Body of pancreas (tissue), 4 donors: ENCODE measurements at regions not wholly inside any gene's neighbourhood (a gene's known extent, or its start where the extent isn't known, plus 50 kb on each side); places are given as distances from the start of the nearest gene placed in this dataset.
A peak's percentile ranks its signal among the peaks of the same experiment; 100 is the strongest.

Experiments used
- ATAC-seq: fragments of 150-250 bp; one replicate; pipeline ENCODE4 v1.9.1; 2016
- DNase-seq, 4 donors: peaks; one replicate each; pipeline ENCODE4 v3.0.0-alpha.2; 2019
- H3K27ac ChIP-seq, 4 donors: fragments of 200-600 bp; sonication (generic); 1 replicate in 3 of 4; 2 replicates in 1 of 4; pipeline versions ENCODE4 v1.5.1 to v1.6.1; 2016 to 2019; ENCODE audit warnings: mild to moderate bottlenecking in 1 of 4, mixed read lengths in 1 of 4, moderate library complexity in 1 of 4
- H3K27me3 ChIP-seq, 2 donors: fragments of 200-600 bp; sonication (generic); one replicate each; pipeline ENCODE4 v1.6.0; 2016; ENCODE audit warnings: mild to moderate bottlenecking in 1 of 2
- H3K36me3 ChIP-seq, 2 donors: fragments of 200-600 bp; sonication (generic); replicated peaks in 1 of 2; 2 replicates each; pipeline ENCODE4 v1.5.1; 2016; ENCODE audit warnings: low read depth in 2 of 2; ENCODE audit not compliant: insufficient read depth in 1 of 2
- H3K4me1 ChIP-seq: fragments of 200-600 bp; sonication (generic); one replicate; pipeline ENCODE4 v1.6.0; 2016
- H3K4me3 ChIP-seq, 2 donors: fragments of 200-600 bp; sonication (generic); 1 replicate in 1 of 2; 2 replicates in 1 of 2; pipeline ENCODE4 v1.5.1; 2016 to 2019
- H3K9me3 ChIP-seq, 3 donors: fragments of 200-600 bp; sonication (generic); 1 replicate in 2 of 3; 2 replicates in 1 of 3; pipeline ENCODE4 v1.5.1; 2016
- POLR2A ChIP-seq, 3 donors: fragments of 450-650 bp; IDR thresholded peaks; one replicate each; pipeline ENCODE4 v1.6.1; 2016; ENCODE audit warnings: antibody characterized with exemption in 3 of 3, mild to moderate bottlenecking in 2 of 3
- WGBS, 2 donors: methylation state at CpG; one replicate each; pipeline ENCODE4 v1.1.5; 2017; 5-methylcytosine and 5-hydroxymethylcytosine counted together
- intact Hi-C: fragments of 100-400 bp; cut with DNase I; formaldehyde crosslinking; loops from one replicate; pipeline ENCODE4 v1.15.1; 2023
- TF ChIP-seq, protein P1 (sequence below), 7 experiments: fragments of 450-650 bp in 4 of 7; fragments of 200-600 bp in 3 of 7; sonication (generic) in 3 of 7; IDR thresholded peaks; one replicate each; pipeline ENCODE4 v1.5.1; 2016 to 2019; ENCODE audit warnings: antibody characterized with exemption in 7 of 7

DNA sequence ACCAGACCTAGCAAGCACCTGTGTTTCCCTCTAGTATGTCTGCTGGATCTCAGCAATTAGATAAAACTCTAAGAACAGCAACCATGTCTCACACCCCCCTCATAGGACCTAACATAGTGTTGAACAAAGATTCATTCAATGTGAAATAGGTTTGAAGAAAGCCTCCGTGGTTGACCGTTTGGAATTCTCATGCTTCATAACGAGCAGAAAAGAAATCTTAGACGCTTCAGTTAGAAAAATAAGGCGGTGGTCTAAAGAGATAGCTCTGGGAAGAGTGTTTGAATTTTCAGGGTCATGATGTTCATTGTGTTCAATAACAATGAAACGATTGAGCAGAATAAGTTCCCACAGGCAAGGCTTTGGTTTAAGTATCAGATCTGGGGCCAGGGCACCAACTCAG is 332.9 kb downstream of the COG6 start:
- Histone ChIP-seq H3K27ac (no peak overlapping the region), H3K4me1 (no peaks in the 10 kb centered on the region), H3K27me3 (no peaks in the 10 kb centered on the region), H3K4me3 (no peak overlapping the region), H3K36me3 (no peaks in the 10 kb centered on the region), H3K9me3 (no peaks in the 10 kb centered on the region)
- TF ChIP-seq, protein P1, sequence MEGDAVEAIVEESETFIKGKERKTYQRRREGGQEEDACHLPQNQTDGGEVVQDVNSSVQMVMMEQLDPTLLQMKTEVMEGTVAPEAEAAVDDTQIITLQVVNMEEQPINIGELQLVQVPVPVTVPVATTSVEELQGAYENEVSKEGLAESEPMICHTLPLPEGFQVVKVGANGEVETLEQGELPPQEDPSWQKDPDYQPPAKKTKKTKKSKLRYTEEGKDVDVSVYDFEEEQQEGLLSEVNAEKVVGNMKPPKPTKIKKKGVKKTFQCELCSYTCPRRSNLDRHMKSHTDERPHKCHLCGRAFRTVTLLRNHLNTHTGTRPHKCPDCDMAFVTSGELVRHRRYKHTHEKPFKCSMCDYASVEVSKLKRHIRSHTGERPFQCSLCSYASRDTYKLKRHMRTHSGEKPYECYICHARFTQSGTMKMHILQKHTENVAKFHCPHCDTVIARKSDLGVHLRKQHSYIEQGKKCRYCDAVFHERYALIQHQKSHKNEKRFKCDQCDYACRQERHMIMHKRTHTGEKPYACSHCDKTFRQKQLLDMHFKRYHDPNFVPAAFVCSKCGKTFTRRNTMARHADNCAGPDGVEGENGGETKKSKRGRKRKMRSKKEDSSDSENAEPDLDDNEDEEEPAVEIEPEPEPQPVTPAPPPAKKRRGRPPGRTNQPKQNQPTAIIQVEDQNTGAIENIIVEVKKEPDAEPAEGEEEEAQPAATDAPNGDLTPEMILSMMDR (IDR thresholded peaks at IDR 0.05) = no peak
- TF ChIP-seq POLR2A (IDR thresholded peaks at IDR 0.05) = no peak
- 85 to 86% methylated on average over 6 of the region's 6 CpGs for WGBS, 2 donors
- no peak for ATAC-seq
- intact Hi-C loops = no loop called here
- no peak for DNase-seq

DNA sequence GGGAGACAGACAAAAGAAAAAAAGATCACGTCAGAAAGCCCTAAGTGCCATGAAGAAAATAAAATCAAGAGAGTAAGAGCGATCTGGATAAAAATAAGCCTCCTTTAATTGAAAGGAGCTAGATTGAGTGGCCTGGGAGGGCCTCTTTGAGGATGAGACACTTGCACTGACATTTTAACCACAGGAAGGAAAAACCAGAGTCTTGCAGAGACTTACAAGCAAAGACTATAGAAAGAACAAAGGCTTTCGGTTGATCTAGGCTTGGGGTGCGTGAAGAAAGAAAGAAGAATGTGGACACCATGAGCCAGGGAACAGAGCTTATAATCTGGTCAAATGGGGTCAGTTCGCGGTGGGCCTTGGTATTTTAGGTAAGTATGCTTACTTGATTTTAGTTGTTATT is 342.7 kb downstream of the COG6 start:
- TF ChIP-seq, protein P1 (IDR thresholded peaks at IDR 0.05) = no peak
- TF ChIP-seq POLR2A (IDR thresholded peaks at IDR 0.05) = no peak
- no peak overlapping the region for H3K27ac ChIP-seq
- 87 to 89% methylated on average over 6 of the region's 6 CpGs for WGBS, 2 donors
- no peak overlapping the region for H3K4me3 ChIP-seq
- H3K4me1 ChIP-seq = no peaks in the 10 kb centered on the region
- no peaks in the 10 kb centered on the region for H3K27me3 ChIP-seq
- intact Hi-C loops = no loop called here
- DNase-seq = no peak
- no peaks in the 10 kb centered on the region for H3K36me3 ChIP-seq
- no peak for ATAC-seq
- H3K9me3 ChIP-seq = no peaks in the 10 kb centered on the region

DNA sequence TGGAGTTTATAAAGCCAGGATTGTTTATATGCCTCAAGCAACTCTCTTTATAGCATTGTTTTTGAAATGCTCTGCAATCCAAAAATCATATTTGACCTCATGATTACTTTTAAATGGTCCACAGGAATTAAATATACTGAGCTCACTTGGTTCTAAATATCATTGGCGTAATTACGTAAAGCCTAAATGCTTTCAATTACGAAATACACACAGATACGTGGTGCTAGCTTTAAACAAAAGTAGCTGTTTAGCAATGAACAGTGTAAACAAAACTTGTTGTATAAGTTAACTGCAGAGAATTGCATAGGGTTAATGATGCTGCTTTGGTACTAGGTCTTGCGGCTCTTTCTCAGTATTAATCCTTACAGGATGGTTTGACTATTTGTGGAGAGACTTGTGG is 346.6 kb downstream of the COG6 start:
- H3K4me1 ChIP-seq = no peaks in the 10 kb centered on the region
- intact Hi-C loops = no loop called here
- no peaks in the 10 kb centered on the region for H3K27me3 ChIP-seq
- no peak overlapping the region for H3K27ac ChIP-seq
- no peak overlapping the region for H3K4me3 ChIP-seq
- no peaks in the 10 kb centered on the region for H3K9me3 ChIP-seq
- ATAC-seq (no peak), DNase-seq (no peak)
- H3K36me3 ChIP-seq = no peaks in the 10 kb centered on the region
- TF ChIP-seq, protein P1 (IDR thresholded peaks at IDR 0.05) = no peak
- TF ChIP-seq POLR2A (IDR thresholded peaks at IDR 0.05) = no peak
- WGBS, 2 donors = 86 to 90% methylated on average over 5 of the region's 5 CpGs

DNA sequence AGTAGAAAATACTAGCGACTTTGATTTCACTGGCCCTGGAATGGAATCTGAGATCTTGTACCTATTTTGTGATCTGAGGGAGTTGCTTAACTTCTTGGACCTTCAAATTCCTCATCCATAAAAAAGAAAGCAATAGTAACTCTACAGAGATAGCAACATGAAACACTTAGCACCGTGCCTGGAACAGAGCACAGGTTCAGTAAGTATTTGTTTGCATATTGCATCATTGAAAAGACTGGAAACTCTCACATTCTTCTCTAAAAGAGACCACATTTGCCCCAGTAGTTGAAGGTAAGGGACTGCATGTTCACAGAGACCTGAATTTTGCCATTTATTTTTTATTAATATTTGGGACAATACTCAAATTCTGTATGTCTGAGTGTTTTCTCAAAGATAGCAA is 358.1 kb downstream of the COG6 start:
- no peak overlapping the region for H3K4me3 ChIP-seq
- no peaks in the 10 kb centered on the region for H3K36me3 ChIP-seq
- no peak for ATAC-seq
- peaks cover 15% of the 10 kb centered on the region for H3K4me1 ChIP-seq
- no peaks in the 10 kb centered on the region for H3K27me3 ChIP-seq
- TF ChIP-seq POLR2A (IDR thresholded peaks at IDR 0.05) = no peak
- TF ChIP-seq, protein P1 (IDR thresholded peaks at IDR 0.05) = no peak
- no peaks in the 10 kb centered on the region for H3K9me3 ChIP-seq
- no peak overlapping the region for H3K27ac ChIP-seq
- intact Hi-C loops = no loop called here
- WGBS, 2 donors = 65 to 68% methylated on average over 2 of the region's 2 CpGs
- DNase-seq = no peak

DNA sequence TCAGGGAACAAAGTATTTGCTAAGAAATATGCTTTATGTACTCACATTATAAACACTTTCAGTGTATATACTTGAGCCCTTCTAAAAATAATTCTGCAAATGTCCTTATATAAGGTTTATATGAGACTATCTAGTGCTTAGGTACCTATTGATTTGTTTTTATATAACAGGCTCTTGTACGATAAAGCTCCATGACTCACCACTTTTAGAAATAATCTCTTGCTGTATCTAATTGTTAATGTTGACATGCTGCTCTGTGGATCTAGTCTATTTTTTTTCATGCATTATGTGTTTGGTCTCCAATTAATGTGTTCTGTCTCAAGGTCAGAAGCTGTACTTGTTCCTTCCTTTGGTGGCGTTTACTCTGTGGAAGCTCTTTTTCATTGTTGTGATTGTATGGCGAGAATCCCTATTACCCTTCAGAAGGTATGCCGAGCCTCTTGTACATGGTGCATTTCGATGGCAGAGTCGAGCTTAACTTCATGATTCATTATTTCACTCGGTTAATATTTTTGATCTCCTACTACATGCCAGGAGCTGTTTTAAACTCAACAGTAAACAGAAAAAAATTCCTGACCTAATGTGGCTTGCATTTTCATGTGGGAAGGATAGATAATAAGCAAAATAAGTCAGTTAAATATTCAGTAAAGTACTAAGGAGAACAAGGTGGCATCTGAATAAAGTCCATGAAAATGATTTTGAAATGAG is 361.6 kb downstream of the COG6 start:
- Histone ChIP-seq H3K36me3 (no peaks in the 10 kb centered on the region), H3K27ac (no peak overlapping the region), H3K9me3 (no peaks in the 10 kb centered on the region), H3K27me3 (no peaks in the 10 kb centered on the region), H3K4me3 (no peak overlapping the region), H3K4me1 (peaks cover 15% of the 10 kb centered on the region)
- WGBS, 2 donors = 56 to 59% methylated on average over 7 of the region's 7 CpGs
- DNase-seq (no peak), ATAC-seq (peak; percentile 64)
- intact Hi-C loops = no loop called here
- TF ChIP-seq, protein P1 (IDR thresholded peaks at IDR 0.05) = no peak
- TF ChIP-seq POLR2A (IDR thresholded peaks at IDR 0.05) = no peak
